GM06990 (cell line): ENCODE measurements at regions not wholly inside any gene's neighbourhood (a gene's known extent, or its start where the extent isn't known, plus 50 kb on each side); places are given as distances from the start of the nearest gene placed in this dataset.

Experiments
- DNase-seq: peaks from one replicate; pipeline ENCODE4 v3.0.0-alpha.2; 2011; ENCODE audit not compliant: insufficient read length; ENCODE audit errors: extremely low read depth
- H3K27me3 ChIP-seq: replicated peaks from 2 replicates; pipeline ENCODE4 v1.6.0; 2011; ENCODE audit warnings: low read length; ENCODE audit not compliant: control insufficient read depth, insufficient read depth
- H3K36me3 ChIP-seq: 2 replicates; pipeline ENCODE4 v1.5.1; 2011; ENCODE audit warnings: low read length; ENCODE audit not compliant: control insufficient read depth, insufficient read depth
- H3K4me3 ChIP-seq: replicated peaks from 2 replicates; pipeline ENCODE4 v1.5.1; 2011; ENCODE audit warnings: low read depth, mild to moderate bottlenecking, control low read depth, low read length
- TF ChIP-seq, protein P1 (sequence below): IDR thresholded peaks from 2 replicates; pipeline ENCODE4 v1.5.1; 2011; ENCODE audit warnings: low read length, control low read depth, mild to moderate bottlenecking, inconsistent platforms; ENCODE audit not compliant: insufficient read depth, poor library complexity, severe bottlenecking

DNA sequence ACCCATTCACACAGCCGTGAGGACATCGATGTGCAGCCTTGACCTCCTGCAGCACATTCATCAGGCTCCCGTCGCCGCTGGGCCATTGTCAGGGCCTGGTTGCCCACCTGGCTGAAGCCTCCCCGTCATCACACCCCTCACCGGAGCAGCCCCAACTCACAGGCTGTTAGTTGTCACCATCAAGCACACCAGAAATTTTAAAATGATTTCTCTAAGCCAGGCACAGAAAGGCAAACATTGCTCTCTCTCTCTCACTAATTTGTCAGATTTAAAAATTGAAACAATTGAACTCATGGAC is 167.1 kb downstream of the RTP5 start:
- Histone ChIP-seq H3K4me3 (no peak overlapping the region), H3K36me3 (no peaks in the 10 kb centered on the region), H3K27me3 (no peaks in the 10 kb centered on the region)
- TF ChIP-seq, protein P1, sequence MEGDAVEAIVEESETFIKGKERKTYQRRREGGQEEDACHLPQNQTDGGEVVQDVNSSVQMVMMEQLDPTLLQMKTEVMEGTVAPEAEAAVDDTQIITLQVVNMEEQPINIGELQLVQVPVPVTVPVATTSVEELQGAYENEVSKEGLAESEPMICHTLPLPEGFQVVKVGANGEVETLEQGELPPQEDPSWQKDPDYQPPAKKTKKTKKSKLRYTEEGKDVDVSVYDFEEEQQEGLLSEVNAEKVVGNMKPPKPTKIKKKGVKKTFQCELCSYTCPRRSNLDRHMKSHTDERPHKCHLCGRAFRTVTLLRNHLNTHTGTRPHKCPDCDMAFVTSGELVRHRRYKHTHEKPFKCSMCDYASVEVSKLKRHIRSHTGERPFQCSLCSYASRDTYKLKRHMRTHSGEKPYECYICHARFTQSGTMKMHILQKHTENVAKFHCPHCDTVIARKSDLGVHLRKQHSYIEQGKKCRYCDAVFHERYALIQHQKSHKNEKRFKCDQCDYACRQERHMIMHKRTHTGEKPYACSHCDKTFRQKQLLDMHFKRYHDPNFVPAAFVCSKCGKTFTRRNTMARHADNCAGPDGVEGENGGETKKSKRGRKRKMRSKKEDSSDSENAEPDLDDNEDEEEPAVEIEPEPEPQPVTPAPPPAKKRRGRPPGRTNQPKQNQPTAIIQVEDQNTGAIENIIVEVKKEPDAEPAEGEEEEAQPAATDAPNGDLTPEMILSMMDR: no peak
- DNase-seq: no peak

DNA sequence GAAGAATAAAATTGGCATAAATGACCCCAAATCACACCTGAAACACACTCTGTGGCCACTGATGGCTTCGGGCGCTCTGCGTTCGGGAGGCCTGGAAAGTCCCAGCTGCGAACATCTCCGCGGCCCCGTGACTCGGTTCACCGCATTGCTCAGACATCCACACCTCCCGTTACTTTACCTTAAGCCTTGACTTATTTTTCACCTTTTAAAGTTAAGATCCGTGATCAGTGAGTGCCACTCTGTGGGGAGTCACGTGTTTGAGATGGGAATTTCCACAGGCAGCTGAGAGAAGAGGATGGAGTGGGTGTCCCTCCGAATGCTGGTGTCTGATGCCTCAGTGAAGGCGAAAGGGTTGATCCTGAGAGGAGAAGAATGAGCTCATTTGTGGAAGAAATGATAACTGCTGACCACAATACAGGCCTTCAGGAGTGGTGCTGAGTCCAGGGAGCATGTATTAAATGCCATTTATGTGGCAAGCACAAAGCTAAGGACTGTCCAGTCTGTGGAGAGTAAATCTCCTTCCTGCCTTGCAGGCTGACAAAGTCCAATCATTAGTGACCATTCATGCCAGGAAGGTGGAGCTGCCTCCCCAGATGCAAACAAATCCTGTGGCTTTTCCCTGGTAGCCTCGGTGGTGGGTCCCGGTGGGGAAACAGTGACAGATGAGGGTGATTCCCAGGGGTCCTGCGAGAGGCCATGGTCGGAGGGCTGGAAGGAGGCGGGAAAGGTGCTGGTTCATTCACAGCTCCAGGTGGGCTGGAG is 168.8 kb downstream of the RTP5 start:
- no peaks in the 10 kb centered on the region for H3K27me3 ChIP-seq
- no peak overlapping the region for H3K4me3 ChIP-seq
- TF ChIP-seq, protein P1: no peak
- DNase-seq: no peak
- no peaks in the 10 kb centered on the region for H3K36me3 ChIP-seq

DNA sequence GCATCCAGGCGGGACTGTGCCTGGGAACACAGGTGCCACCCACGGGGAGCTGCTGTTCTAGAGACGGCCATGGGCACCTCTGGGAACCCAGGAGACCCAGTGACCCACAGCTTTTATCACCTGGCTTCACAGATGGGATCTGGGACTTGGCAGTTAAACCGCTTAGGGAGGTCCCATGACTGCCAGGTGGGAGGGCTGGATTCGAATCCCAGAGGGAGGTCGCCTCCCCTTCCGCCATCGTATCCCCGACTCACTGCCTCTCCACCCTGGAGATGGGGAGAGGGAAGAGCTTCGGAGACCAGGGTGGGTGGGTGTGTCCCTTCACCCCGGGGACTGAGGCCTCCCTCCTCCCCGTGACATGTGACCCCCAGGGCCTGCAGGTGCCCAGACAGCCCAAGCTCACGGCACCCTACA is 169.4 kb downstream of the RTP5 start:
- no peak overlapping the region for H3K4me3 ChIP-seq
- no peak for DNase-seq
- no peaks in the 10 kb centered on the region for H3K36me3 ChIP-seq
- no peaks in the 10 kb centered on the region for H3K27me3 ChIP-seq
- TF ChIP-seq, protein P1: no peak

DNA sequence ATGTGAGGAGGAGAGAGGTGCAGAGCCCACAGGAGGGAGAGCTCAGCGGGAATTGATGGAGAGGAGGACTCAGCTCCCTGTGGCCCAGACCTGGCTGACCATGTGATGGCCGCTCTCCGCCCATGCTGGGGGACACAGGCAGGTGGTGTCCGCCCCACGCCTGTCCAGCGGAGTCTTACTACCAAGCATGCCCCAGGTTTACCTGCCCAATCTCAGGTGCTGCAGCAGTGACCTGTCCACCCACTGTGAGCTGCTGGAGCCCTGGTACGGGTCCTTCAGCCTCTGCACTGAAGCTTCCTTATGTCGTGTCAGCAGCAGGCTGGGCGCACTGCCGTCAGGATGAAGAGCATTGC is 170.8 kb downstream of the RTP5 start:
- Histone ChIP-seq H3K4me3 (no peak overlapping the region), H3K36me3 (no peaks in the 10 kb centered on the region), H3K27me3 (no peaks in the 10 kb centered on the region)
- no peak for DNase-seq
- TF ChIP-seq, protein P1: no peak

DNA sequence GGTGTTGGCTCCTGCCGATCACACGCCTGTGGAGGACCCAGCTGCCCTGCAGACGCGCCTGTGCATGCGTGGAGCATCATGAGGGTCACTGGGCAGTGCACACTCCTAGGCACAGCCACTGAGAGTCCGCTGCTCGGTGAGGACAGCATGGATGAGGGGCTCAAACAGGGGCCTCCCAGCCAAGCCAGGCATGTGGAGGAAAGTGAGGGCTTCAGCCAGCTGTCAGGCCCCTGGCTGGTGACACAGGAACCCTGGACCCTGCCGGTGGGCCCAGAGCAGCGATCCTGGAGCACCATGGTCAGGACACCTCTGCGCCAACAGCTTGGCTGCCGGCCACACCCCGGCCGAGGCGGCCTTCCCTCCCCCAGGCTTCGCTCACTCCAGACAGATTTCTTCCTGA is 171.2 kb downstream of the RTP5 start:
- DNase-seq: no peak
- Histone ChIP-seq H3K27me3 (no peaks in the 10 kb centered on the region), H3K36me3 (no peaks in the 10 kb centered on the region), H3K4me3 (no peak overlapping the region)
- TF ChIP-seq, protein P1: no peak

DNA sequence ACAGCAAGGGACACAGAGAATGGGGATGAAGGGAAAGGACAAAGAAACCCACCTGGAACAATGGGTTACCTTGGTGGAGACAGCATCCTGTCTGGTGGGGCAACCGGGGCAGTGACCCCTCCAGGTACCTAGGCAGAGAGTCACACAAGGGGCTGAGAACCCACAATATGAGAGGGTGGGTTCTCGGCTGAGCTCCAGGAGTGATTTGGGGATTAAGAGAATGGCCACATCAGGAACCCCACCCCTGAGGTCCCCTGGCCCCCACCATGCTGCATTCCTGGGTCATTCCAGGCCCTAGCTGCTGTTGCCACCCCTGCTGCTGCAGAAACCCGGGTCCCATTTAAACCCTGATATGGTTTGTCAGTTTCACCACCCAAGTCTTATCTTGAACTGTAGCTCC is 172.3 kb downstream of the RTP5 start:
- Histone ChIP-seq H3K4me3 (no peak overlapping the region), H3K36me3 (no peaks in the 10 kb centered on the region), H3K27me3 (no peaks in the 10 kb centered on the region)
- no peak for DNase-seq
- TF ChIP-seq, protein P1: no peak
